ENCODE measurements at regions not wholly inside any gene's neighbourhood (a gene's known extent, or its start where the extent isn't known, plus 50 kb on each side); places are given as distances from the start of the nearest gene placed in this dataset.

GRCh38 chr15:95300958-95301357 lies 1029.5 kb upstream of the NR2F2 start:
- no peak for TF ChIP-seq ZNF274 (IDR thresholded peaks at IDR 0.05; ENCODE audit: low read depth, low read length)
- no peak for TF ChIP-seq YY1 (IDR thresholded peaks at IDR 0.05; ENCODE audit: insufficient read depth, insufficient read length)
- TF ChIP-seq SUZ12 (IDR thresholded peaks at IDR 0.05; ENCODE audit: extremely low read depth, insufficient read depth, insufficient read length), result no peak
- Histone ChIP-seq H3K4me3 (ENCODE audit: insufficient read length, low read depth) (no peak overlapping the region), H3K4me1 (ENCODE audit: insufficient read depth, insufficient read length) (no peaks in the 10 kb centered on the region)

GRCh38 chr15:95302206-95302605 lies 1028.3 kb upstream of the NR2F2 start:
- no peaks in the 10 kb centered on the region for H3K27me3 ChIP-seq (ENCODE audit: insufficient read depth, insufficient read length)
- H3K9ac ChIP-seq (ENCODE audit: insufficient read length, low read depth), result no peak overlapping the region
- H3K36me3 ChIP-seq (ENCODE audit: insufficient read depth, insufficient read length, low read length), result no peaks in the 10 kb centered on the region
- no peak overlapping the region for H3K4me3 ChIP-seq (ENCODE audit: insufficient read length, low read depth)
- TF ChIP-seq ZNF274 (IDR thresholded peaks at IDR 0.05; ENCODE audit: low read depth, low read length) (no peak), YY1 (IDR thresholded peaks at IDR 0.05; ENCODE audit: insufficient read depth, insufficient read length) (no peak), SUZ12 (IDR thresholded peaks at IDR 0.05; ENCODE audit: extremely low read depth, insufficient read depth, insufficient read length) (no peak)
- H3K4me1 ChIP-seq (ENCODE audit: insufficient read depth, insufficient read length), result no peaks in the 10 kb centered on the region
- no peak for DNase-seq (ENCODE audit: low read depth, low spot score)
- H3K9me3 ChIP-seq (ENCODE audit: insufficient read depth, low read length), result no peaks in the 10 kb centered on the region

More at GRCh38 chr15:95300958-95301357, 1029.5 kb upstream of the NR2F2 start:
- Histone ChIP-seq H3K9me3 (ENCODE audit: insufficient read depth, low read length) (no peaks in the 10 kb centered on the region), H3K27me3 (ENCODE audit: insufficient read depth, insufficient read length) (no peaks in the 10 kb centered on the region), H3K36me3 (ENCODE audit: insufficient read depth, insufficient read length, low read length) (no peaks in the 10 kb centered on the region), H3K9ac (ENCODE audit: insufficient read length, low read depth) (no peak overlapping the region)
- no peak for DNase-seq (ENCODE audit: low read depth, low spot score)

- Histone ChIP-seq H3K4me3 (ENCODE audit: insufficient read length, low read depth) (no peak overlapping the region), H3K9me3 (ENCODE audit: insufficient read depth, low read length) (no peaks in the 10 kb centered on the region), H3K4me1 (ENCODE audit: insufficient read depth, insufficient read length) (no peaks in the 10 kb centered on the region), H3K36me3 (ENCODE audit: insufficient read depth, insufficient read length, low read length) (no peaks in the 10 kb centered on the region), H3K9ac (ENCODE audit: insufficient read length, low read depth) (no peak overlapping the region), H3K27me3 (ENCODE audit: insufficient read depth, insufficient read length) (no peaks in the 10 kb centered on the region)
- TF ChIP-seq SUZ12 (IDR thresholded peaks at IDR 0.05; ENCODE audit: extremely low read depth, insufficient read depth, insufficient read length) (no peak), YY1 (IDR thresholded peaks at IDR 0.05; ENCODE audit: insufficient read depth, insufficient read length) (no peak), ZNF274 (IDR thresholded peaks at IDR 0.05; ENCODE audit: low read depth, low read length) (no peak)
- DNase-seq (ENCODE audit: low read depth, low spot score), result no peak
Observed at GRCh38 chr15:95302809-95303208, 1027.7 kb upstream of the NR2F2 start.

GRCh38 chr15:95303713-95304112 lies 1026.8 kb upstream of the NR2F2 start:
- no peak overlapping the region for H3K4me3 ChIP-seq (ENCODE audit: insufficient read length, low read depth)
- no peak overlapping the region for H3K9ac ChIP-seq (ENCODE audit: insufficient read length, low read depth)
- H3K9me3 ChIP-seq (ENCODE audit: insufficient read depth, low read length), result no peaks in the 10 kb centered on the region
- H3K36me3 ChIP-seq (ENCODE audit: insufficient read depth, insufficient read length, low read length), result no peaks in the 10 kb centered on the region
- H3K27me3 ChIP-seq (ENCODE audit: insufficient read depth, insufficient read length), result no peaks in the 10 kb centered on the region
- DNase-seq (ENCODE audit: low read depth, low spot score), result no peak
- no peak for TF ChIP-seq ZNF274 (IDR thresholded peaks at IDR 0.05; ENCODE audit: low read depth, low read length)
- TF ChIP-seq SUZ12 (IDR thresholded peaks at IDR 0.05; ENCODE audit: extremely low read depth, insufficient read depth, insufficient read length), result no peak
- no peak for TF ChIP-seq YY1 (IDR thresholded peaks at IDR 0.05; ENCODE audit: insufficient read depth, insufficient read length)
- H3K4me1 ChIP-seq (ENCODE audit: insufficient read depth, insufficient read length), result no peaks in the 10 kb centered on the region

GRCh38 chr15:95304151-95304946 lies 1026.2 kb upstream of the NR2F2 start:
- Histone ChIP-seq H3K4me1 (ENCODE audit: insufficient read depth, insufficient read length) (no peaks in the 10 kb centered on the region), H3K9me3 (ENCODE audit: insufficient read depth, low read length) (no peaks in the 10 kb centered on the region), H3K27me3 (ENCODE audit: insufficient read depth, insufficient read length) (no peaks in the 10 kb centered on the region), H3K9ac (ENCODE audit: insufficient read length, low read depth) (no peak overlapping the region), H3K36me3 (ENCODE audit: insufficient read depth, insufficient read length, low read length) (no peaks in the 10 kb centered on the region), H3K4me3 (ENCODE audit: insufficient read length, low read depth) (no peak overlapping the region)
- no peak for TF ChIP-seq ZNF274 (IDR thresholded peaks at IDR 0.05; ENCODE audit: low read depth, low read length)
- no peak for TF ChIP-seq SUZ12 (IDR thresholded peaks at IDR 0.05; ENCODE audit: extremely low read depth, insufficient read depth, insufficient read length)
- no peak for TF ChIP-seq YY1 (IDR thresholded peaks at IDR 0.05; ENCODE audit: insufficient read depth, insufficient read length)
- no peak for DNase-seq (ENCODE audit: low read depth, low spot score)

GRCh38 chr15:95304947-95305400 lies 1025.5 kb upstream of the NR2F2 start:
- Histone ChIP-seq H3K36me3 (ENCODE audit: insufficient read depth, insufficient read length, low read length) (no peaks in the 10 kb centered on the region), H3K4me1 (ENCODE audit: insufficient read depth, insufficient read length) (no peaks in the 10 kb centered on the region), H3K27me3 (ENCODE audit: insufficient read depth, insufficient read length) (no peaks in the 10 kb centered on the region), H3K4me3 (ENCODE audit: insufficient read length, low read depth) (no peak overlapping the region), H3K9me3 (ENCODE audit: insufficient read depth, low read length) (no peaks in the 10 kb centered on the region), H3K9ac (ENCODE audit: insufficient read length, low read depth) (no peak overlapping the region)
- TF ChIP-seq SUZ12 (IDR thresholded peaks at IDR 0.05; ENCODE audit: extremely low read depth, insufficient read depth, insufficient read length), result no peak
- TF ChIP-seq YY1 (IDR thresholded peaks at IDR 0.05; ENCODE audit: insufficient read depth, insufficient read length), result no peak
- no peak for TF ChIP-seq ZNF274 (IDR thresholded peaks at IDR 0.05; ENCODE audit: low read depth, low read length)
- DNase-seq (ENCODE audit: low read depth, low spot score), result no peak

- Histone ChIP-seq H3K9ac (ENCODE audit: insufficient read length, low read depth) (no peak overlapping the region), H3K36me3 (ENCODE audit: insufficient read depth, insufficient read length, low read length) (no peaks in the 10 kb centered on the region), H3K4me3 (ENCODE audit: insufficient read length, low read depth) (no peak overlapping the region), H3K4me1 (ENCODE audit: insufficient read depth, insufficient read length) (no peaks in the 10 kb centered on the region), H3K27me3 (ENCODE audit: insufficient read depth, insufficient read length) (no peaks in the 10 kb centered on the region), H3K9me3 (ENCODE audit: insufficient read depth, low read length) (no peaks in the 10 kb centered on the region)
- no peak for TF ChIP-seq ZNF274 (IDR thresholded peaks at IDR 0.05; ENCODE audit: low read depth, low read length)
- no peak for TF ChIP-seq YY1 (IDR thresholded peaks at IDR 0.05; ENCODE audit: insufficient read depth, insufficient read length)
- no peak for TF ChIP-seq SUZ12 (IDR thresholded peaks at IDR 0.05; ENCODE audit: extremely low read depth, insufficient read depth, insufficient read length)
- no peak for DNase-seq (ENCODE audit: low read depth, low spot score)
Observed at GRCh38 chr15:95307115-95307514, 1023.4 kb upstream of the NR2F2 start.
